IPS-11a (cell line): ENCODE measurements at regions not wholly inside any gene's neighbourhood (a gene's known extent, or its start where the extent isn't known, plus 50 kb on each side); places are given as distances from the start of the nearest gene placed in this dataset.

ENCODE experiments used
- H3K4me3 ChIP-seq: one replicate; pipeline ENCODE4 v1.5.1; 2013; ENCODE audit warnings: low read depth, low read length, control low read depth

DNA sequence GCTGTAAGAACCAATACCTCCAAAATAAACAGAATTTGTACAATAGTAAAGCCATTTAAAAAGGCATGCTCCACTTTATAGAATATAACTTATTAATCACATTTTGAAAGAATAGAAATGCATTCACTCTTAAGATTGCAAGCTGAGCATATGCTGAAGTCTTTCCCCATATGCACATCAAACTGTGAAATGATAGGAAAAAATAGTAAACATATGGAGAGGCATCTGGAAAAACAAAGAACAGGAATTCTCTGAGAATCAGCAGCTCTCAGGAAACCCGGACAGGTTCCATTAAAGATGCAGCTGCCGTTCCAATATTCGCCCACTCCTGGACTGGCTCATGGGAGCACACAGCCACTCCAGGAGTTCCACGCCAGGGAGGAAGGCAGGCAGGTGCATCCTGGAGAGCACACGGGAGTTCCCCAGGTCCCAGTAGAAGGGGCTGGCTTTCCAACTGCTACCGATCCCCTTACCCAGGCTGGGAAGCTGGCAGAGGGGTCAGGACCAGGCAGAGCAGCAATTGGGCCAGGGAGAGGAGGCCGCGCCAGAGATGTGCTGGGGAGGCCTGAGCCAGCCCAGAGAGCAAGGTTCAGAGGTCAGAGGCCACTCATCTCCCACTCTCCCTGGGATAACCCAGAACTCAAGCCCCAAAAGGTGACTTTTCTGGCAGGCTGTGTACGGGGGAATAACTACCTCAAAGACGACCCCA is 111.1 kb downstream of the DLL1 start:
- H3K4me3 ChIP-seq: no peak overlapping the region

DNA sequence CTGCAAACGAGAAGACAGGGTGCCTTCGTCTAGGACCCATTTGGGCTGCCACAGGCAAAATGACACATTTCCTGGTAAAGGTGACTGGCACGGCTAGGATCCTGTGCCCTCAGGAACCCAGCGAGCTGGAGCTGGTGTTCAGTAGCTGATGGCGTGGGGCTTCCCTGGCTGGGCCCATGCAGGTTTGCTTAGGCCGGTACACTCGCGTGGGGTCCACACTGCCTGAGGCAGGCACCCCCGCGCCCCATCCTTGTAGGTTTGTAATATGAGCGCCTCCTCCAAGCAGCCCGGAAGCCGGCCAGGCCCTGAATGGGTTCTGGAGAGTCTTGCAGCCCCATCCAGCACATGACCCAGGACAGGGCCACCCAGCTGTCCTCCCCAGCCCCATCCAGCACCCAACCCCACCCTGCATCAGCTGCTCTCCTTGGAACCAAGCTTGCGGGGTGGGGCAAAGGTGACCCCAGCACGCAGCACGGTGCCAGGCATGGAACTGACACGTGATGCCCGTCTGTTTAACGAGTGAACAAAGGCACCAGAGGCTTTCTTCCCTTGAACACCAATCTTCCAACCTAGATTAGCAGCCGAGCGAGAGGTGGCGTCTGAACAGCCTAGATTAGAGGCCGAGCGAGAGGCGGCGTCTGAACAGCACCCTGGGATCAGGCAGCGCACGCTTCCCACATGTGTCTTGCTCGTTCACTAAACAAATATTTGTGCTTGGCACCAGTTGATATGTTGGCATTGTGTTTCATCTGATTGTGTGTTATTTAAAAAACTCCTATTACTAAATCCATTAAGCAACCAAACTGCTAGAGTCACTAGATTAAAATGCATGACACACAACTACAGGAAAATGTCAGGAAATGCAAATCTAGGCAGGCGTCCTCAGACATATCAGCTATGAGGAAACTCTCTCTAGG is 112.1 kb downstream of the DLL1 start:
- no peak overlapping the region for H3K4me3 ChIP-seq

DNA sequence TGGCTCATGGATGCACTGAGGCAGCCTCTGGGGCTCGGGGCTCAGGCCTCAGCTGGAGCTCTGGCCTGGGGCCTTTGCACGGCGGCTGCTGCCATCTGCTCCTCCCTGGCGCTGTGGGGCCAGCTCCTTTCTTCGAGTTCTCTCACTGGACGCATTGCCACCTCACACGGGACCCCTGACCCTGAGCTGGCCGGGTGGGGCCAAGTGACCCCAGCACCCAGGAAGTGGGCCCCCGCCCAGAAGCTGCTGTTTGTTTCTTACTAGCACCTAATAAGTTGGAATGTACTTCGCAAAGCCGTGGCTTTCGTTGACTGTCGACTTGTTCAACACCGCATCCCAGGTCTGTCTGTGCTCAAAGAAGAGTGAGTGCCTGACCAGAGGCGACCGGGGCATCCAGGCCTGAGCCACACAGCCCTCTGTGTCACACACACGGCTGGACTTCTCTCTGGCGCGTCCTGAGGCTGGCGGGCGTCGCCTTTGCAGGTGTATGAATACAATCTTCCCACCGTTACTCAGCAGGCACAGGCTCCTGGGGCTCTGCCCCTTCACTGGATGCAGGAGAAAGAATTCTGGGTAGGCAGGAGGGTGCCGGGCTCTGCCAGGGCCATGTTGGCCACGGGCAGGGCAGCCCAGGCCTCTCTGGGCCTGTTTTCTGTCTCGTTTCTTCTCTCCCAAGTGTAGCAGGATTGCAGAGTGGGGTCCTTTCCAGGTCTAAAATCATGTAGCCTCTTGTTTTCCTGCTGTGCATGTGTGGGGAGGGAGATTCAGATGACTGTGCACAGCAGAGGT is 112.9 kb downstream of the DLL1 start:
- no peak overlapping the region for H3K4me3 ChIP-seq

DNA sequence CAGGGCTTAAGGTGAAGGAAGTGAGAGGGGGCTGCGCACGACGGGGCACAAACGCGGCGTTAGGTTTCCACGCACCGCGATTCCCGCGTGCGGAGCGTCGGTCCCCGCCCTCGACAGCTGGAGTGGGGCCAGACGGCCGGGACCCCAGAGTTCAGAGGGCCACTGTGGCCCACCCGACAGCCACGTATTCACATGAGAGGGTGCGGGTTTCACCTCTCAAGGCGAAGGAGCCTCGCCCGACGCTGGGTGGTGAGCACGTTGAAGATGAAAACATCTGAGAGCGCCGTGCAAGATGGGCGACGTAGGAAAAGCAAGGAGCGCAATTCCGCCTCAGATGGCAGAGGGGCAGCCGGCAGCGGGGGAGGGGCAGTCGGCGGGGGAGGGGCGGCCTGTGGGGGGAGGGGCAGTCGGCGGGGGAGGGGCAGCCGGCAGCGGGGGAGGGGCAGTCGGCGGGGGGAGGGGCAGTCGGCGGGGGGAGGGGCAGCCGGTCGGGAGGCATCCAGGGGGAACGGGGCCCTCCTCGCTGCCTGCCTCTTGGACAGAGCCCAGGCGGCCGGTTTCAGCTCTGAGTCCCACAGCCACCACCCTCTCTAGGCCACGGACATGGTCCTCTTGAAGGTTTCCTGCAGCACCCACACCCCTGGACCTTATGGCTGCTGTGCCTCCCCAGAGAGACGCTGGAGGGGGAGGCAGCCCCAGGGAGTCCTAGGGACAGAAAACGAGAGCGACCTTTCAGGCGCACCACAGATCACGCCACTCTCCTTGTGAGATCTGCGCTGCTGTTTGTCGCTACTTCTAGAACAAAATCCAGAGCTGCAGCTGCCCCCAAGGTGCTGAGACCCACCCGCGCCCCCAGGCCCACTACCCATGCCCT is 113.7 kb downstream of the DLL1 start:
- H3K4me3 ChIP-seq: no peak overlapping the region

DNA sequence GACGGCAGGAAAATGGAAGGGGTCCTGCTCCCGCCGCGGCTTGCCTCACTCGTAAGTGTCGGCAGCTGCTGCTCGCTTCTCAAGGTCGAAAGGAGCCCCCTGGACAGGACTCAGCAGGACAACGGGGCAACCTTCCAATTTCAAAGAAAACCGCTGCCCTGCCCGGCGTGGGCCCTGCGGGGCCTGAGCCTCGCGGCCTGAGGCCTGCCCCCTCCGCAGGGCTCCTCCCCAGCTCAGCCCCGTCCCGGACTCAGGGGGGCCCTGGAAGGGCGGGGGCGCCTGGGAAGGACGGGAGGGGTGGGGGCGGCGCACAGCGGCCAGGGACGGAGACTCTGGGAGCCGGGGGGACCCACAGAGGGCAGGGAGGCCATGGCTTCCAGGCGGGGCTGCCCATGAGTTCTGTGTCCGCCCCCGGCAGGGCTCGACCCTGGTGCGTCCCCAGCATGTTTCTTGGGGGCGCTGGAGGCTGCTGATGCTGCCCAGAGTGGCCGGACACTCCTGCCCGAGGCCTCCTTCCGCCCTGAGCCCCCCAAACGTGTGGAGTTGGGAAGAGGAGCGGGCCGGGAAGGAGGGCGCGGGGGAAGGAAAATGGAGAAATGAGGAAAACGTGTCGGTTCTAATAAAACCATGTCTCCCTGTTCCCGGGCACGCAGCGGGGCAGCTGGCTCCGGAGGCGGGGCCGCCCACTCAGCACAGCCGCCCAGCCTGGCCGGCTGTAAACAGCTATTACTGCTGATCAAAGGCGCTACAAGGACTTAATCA is 114.6 kb downstream of the DLL1 start:
- H3K4me3 ChIP-seq: no peak overlapping the region

DNA sequence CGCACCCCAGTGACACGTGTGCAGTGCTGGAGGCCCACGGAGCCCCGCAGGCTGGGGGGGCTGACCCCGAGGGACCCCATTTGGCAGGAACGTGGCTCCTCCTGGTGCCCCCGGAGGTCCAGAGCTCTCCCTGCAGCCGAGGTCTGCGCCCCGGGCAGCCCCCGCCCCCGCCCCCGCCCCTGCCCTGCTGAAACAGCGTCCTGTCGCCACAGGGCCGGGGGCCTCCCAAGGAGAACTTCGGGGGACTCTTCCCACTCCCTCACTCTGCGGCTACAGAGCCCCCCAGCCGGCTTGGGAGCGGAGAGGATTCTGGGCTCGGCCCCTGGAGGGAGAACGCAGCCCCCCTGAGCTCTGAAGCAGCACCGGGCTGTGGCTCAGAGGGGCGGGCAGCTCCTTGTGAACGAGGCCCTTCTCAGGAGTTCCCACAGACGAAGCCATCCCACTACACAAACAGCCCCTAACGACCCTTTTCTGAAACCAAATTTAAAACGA is 115.2 kb downstream of the DLL1 start:
- H3K4me3 ChIP-seq: no peak overlapping the region

DNA sequence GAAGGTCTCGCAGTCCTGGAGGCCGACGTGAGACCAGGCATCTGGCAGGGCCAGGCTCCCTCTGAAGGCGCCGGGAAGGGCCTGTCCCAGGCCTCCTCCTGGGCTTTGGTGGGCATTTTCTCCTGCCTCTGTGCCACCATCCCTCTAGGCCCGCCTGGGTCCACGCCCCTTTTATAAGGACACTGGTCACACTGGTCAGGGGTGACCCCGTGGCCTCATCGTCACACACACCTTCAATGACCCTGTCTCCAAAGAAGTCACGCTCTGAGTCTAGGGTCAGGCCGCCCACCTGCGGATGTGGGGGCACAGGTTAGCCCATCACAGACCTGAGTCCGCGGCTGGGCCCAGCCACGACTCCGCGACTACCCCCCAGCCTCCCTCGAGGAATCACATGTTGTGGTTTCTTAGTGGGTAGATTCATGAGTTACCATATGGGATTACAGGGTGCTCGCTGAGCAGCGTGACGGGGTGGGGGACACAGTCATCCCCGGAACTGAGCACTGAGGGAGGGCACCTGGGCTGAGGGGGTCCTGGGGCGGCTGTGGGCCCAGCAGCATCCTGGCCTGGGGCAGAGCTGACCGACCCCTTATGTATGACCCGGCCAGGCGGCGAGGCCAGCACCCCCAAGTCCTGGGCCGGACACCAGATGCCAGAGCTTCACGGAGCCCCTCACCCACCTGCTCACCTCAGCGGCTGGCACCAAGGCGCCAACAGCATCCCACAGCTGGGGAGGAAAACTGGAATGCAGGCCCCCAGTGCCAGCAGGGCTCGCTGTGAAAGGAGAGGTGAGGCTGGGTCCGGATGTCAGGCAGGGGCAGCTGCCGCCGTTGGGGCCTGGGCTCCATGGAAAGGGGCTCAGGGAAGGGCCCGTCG is 115.9 kb downstream of the DLL1 start:
- H3K4me3 ChIP-seq: no peak overlapping the region

DNA sequence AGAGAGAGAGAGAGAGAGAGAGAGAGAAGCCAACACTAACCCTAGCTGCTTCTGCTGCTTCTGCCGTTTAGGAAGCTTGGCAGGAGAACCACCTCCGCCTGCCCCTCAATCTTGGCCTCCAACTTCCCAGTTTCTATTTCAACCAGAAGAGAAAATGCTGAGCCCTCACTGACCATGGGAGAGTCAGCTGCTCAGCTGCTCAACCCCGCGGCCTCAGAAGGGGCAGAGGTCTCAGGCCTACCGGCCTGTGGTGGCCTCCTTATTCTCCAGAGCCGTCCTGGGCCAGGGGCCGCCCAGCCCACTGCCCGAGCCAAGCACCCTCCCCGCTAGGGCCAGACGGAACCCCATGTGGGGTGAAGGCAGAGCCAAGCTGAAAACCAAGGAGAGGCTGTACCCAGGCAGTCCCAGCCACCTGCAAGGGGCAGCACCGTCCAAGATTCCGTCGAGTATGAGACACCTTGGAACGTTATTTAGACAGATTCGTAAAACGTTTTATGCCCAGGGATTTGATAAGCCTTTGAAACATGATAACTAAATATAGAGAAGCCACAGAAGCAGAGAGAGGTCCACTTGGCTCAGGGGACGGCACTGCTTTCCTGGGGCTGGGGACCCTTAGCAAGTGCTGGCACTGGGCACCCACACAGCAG is 116.6 kb downstream of the DLL1 start:
- no peak overlapping the region for H3K4me3 ChIP-seq

DNA sequence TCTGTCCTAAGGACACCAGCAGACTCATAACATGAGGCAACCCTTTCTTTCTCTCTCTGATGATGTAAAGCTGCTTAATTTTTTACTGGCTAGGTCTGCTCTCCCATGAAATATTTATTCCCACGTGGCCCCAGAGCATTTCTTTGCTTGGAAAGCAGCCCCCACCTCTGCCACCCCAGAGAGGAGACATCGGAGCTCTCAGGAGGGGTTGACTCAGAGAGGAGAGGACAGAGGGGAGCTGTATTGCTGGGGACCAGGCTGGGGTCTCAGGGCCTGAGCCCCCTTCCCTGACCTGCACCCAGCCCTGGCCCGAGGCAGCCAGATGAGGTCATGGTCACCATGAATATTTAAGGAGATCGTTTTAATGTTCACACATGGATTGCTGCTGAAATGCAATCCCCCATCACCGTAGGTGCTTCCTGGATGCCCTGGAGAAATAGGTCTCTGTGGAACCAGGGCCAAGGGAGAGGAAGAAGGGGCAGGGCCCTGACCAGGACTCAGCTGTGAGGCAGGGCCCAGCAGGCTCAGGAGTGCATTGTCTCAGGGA is 117.5 kb downstream of the DLL1 start:
- H3K4me3 ChIP-seq: no peak overlapping the region

DNA sequence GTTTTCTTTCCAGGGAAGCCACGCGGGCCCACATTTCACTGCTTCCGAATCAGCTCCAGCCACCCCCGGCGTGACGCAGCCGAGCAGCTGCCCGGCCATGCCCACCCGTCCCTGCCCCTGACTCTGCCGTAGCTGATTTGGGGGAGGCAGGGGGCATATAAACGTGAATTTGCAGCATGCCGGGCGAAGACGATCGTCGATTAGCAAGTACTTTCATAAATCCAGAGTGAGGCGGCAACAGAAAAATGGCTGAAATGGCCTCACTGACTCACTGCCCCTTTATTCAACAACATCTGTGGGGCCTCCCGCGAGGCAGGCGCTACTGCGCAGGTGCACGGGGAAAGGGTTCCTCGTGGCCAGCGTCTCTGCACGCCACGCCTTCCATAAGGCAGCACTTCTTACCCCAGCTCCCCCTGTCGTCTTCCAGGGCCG is 118.0 kb downstream of the DLL1 start:
- H3K4me3 ChIP-seq: no peak overlapping the region

DNA sequence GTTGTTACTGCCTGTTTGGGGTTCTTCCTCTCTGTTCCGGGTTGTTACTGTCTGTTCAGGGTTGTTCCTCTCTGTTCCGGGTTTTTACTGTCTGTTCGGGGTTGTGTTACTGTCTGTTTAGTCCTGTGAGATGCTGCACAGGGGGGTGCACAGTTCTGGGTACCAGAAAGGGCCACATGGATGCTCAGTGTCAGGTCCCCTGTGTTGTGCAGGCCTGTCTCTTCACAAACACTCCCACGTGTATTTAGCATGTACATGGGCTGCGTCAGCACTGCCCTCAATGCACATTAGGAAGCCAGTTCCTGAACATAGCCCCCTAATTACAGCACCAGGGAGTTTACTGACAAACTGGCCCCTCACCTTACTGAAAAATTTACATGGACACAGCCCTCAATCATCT is 118.5 kb downstream of the DLL1 start:
- H3K4me3 ChIP-seq: no peak overlapping the region

DNA sequence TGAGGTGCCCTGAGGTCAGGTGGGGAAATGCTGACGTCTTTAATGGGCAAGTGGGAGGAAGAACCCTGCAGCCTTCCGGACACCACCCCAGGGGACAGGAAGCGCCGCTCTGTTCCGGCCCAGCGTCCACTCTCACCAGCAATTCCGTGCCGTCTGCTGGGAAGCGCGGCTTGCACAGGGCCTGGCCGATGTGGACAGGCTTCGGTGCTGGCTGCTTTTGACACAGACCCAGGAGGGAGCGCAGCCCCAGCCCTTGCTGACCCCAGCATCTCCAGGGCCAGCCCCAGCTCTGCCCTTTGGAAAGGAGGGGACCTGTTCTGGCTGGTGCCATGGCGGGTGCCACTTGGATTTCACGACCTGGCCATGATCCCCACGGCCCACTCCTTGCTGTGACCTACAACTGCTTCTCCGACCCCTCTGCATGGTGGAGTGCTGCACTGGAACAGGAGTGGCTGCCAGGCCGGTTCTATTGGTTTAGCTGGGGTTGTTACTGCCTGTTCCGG is 123.2 kb downstream of the DLL1 start:
- no peak overlapping the region for H3K4me3 ChIP-seq

DNA sequence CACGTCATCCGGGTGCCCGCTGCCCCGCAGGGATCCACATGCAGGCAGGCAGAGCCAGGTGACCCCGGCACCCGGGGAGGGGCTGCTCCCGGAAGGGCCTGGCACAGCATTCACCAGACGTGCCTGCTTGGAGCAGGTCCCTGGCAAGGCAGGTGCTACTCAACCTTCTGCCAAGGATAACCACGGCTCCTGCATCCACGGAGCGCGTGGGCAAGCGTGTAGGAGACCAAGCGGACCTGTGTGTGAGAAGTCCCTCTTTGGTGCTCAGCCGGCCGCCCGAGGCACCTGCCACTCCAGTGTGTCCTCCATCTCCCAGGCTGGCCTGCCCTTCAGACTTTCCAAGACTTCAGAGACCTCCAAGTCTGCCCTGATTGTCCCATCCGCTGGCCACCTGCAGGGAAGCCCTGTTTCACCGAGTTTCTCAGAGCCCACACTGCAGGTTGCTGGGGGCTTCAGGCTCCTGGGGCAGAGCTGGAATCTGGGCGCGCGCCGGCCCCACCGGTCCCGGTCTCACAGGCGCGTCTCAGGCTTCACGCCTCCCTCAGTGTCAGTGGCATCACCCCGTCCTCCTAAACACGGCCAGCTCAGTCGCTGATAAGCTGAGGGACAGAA is 124.3 kb downstream of the DLL1 start:
- H3K4me3 ChIP-seq: no peak overlapping the region

DNA sequence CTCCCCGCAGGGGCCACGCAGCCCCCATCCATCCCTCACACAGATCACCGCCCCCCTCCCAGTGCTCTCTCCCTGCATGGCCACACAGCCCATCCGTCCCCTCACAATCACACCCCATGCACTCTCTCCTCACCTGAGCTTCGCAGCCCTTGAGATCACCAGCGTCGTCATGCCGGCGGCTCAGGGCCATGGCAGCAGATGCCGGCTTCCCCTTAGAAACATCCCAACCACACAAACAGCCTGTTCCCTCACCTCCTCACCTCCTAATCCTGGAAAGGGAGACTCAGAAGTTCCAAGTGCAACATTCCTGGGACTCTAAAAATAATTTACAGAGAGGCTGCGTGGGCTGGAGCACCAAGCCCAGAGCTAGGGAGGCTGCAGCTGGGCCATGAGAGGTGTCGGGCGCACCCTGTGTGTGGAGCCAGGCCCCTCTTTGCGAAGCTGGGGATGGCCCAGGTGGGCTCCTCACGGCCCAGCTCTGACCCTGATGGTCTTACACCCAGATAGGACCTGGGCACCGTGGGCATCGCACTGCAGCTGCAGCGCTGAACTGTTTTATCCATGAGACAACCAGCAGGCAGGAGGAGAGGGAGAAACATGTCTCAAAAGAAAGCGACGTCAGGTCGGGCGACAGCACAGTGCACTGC is 125.3 kb downstream of the DLL1 start:
- H3K4me3 ChIP-seq: no peak overlapping the region

DNA sequence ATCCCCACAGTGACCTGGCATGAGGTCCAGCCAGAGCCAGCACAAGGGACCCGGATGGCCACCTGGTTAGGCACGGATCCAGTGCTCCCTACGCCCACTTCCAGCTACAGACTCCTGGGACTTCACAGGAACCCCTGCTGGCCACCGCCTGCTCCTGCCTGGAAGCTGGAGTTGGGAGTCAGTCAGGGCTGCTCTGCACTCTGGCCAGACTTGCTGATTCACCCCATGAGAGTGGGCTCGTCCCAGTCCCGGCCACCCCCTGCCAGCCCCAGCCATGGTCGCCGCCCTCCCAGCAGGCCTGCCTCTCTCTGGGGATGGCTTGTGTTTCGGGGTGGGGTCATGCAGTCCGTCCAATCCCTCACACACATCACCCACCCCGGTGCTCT is 125.8 kb downstream of the DLL1 start:
- H3K4me3 ChIP-seq: no peak overlapping the region

DNA sequence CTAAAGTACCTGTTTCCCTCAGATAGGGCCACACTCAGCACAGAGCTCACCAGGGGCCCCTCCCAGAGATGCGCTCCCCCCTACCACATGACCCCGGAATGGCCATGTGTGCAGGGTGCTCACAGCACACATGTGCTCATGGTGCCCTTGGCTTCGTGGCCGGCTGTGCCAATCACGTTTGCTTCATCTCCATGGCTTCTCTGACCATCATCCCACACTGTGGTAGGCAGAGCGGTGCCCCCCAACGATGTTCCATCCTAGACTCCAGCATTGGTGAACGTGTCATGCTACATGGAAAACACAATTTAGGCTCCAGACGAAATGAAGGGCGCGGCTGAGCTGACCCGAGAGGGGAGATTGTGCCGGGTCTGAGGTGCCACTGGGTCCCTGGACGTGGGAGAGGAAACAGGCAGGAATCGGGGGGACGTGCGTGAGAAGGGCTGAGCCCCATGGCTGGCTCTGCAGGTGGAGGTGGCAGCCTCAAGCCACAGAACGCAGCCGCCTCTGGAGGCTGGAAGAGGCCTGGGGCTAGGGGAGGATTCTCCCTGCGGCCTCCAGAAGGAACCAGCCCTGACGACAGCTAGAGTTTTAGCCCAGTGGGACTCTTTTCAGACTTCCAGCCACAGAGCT is 126.5 kb downstream of the DLL1 start:
- H3K4me3 ChIP-seq: no peak overlapping the region
